ENCODE measurements at regions not wholly inside any gene's neighbourhood (a gene's known extent, or its start where the extent isn't known, plus 50 kb on each side); places are given as distances from the start of the nearest gene placed in this dataset.
"Not testable (repeated sequence)": the region's sequence is repeated elsewhere in the genome, so short reads cannot be mapped to it uniquely, and the experiment has no call there.

- DNase-seq (ENCODE audit: low read depth in 2 of 3, low spot score in 2 of 3): no peak
These were observed 1665.2 kb downstream of the SUCLG1 start for GRCh38 chr2:82793711-82794435.

GRCh38 chr2:82792316-82792715 lies 1666.8 kb downstream of the SUCLG1 start:
- DNase-seq (ENCODE audit: low read depth in 2 of 3, low spot score in 2 of 3): no peak

- no peak for DNase-seq (ENCODE audit: low read depth in 2 of 3, low spot score in 2 of 3)
These were observed 1668.7 kb downstream of the SUCLG1 start for GRCh38 chr2:82790206-82791021.

- no peak for DNase-seq (ENCODE audit: low read depth in 2 of 3, low spot score in 2 of 3)
These were observed 1669.3 kb downstream of the SUCLG1 start for GRCh38 chr2:82789851-82790205.

- DNase-seq (ENCODE audit: low read depth in 2 of 3, low spot score in 2 of 3): no peak
These were observed 1677.7 kb downstream of the SUCLG1 start for GRCh38 chr2:82781176-82781915.

GRCh38 chr2:82780050-82780449 lies 1679.0 kb downstream of the SUCLG1 start:
- DNase-seq (ENCODE audit: low read depth in 2 of 3, low spot score in 2 of 3): no peak

- DNase-seq (ENCODE audit: low read depth in 2 of 3, low spot score in 2 of 3): no peak
These were observed 1706.7 kb downstream of the SUCLG1 start for GRCh38 chr2:82752396-82752795.

- DNase-seq (ENCODE audit: low read depth in 2 of 3, low spot score in 2 of 3): no peak
These were observed 1710.4 kb downstream of the SUCLG1 start for GRCh38 chr2:82748653-82749052.

GRCh38 chr2:82740527-82740926 lies 1718.6 kb downstream of the SUCLG1 start:
- DNase-seq (ENCODE audit: low read depth in 2 of 3, low spot score in 2 of 3): no peak

GRCh38 chr2:82737965-82738364 lies 1721.1 kb downstream of the SUCLG1 start:
- not testable (repeated sequence) for DNase-seq (ENCODE audit: low read depth in 2 of 3, low spot score in 2 of 3)

GRCh38 chr2:82735336-82735735 lies 1723.7 kb downstream of the SUCLG1 start:
- no peak for DNase-seq (ENCODE audit: low read depth in 2 of 3, low spot score in 2 of 3)

GRCh38 chr2:82731824-82732223 lies 1727.3 kb downstream of the SUCLG1 start:
- DNase-seq (ENCODE audit: low read depth in 2 of 3, low spot score in 2 of 3): no peak

- no peak for DNase-seq (ENCODE audit: low read depth in 2 of 3, low spot score in 2 of 3)
These were observed 1728.3 kb downstream of the SUCLG1 start for GRCh38 chr2:82730811-82731210.

- DNase-seq (ENCODE audit: low read depth in 2 of 3, low spot score in 2 of 3): no peak
These were observed 1731.0 kb downstream of the SUCLG1 start for GRCh38 chr2:82728090-82728489.

GRCh38 chr2:82708681-82709080 lies 1750.4 kb downstream of the SUCLG1 start:
- DNase-seq (ENCODE audit: low read depth in 2 of 3, low spot score in 2 of 3): no peak

GRCh38 chr2:82697231-82697630 lies 1761.8 kb downstream of the SUCLG1 start:
- no peak for DNase-seq (ENCODE audit: low read depth in 2 of 3, low spot score in 2 of 3)

- DNase-seq (ENCODE audit: low read depth in 2 of 3, low spot score in 2 of 3): no peak
These were observed 1764.6 kb downstream of the SUCLG1 start for GRCh38 chr2:82694431-82694830.

GRCh38 chr2:82690757-82691411 lies 1768.2 kb downstream of the SUCLG1 start:
- DNase-seq (ENCODE audit: low read depth in 2 of 3, low spot score in 2 of 3): no peak

- no peak for DNase-seq (ENCODE audit: low read depth in 2 of 3, low spot score in 2 of 3)
These were observed 1783.9 kb downstream of the SUCLG1 start for GRCh38 chr2:82675186-82675585.

- no peak for DNase-seq (ENCODE audit: low read depth in 2 of 3, low spot score in 2 of 3)
These were observed 1784.4 kb downstream of the SUCLG1 start for GRCh38 chr2:82674652-82675051.

- DNase-seq (ENCODE audit: low read depth in 2 of 3, low spot score in 2 of 3): no peak
These were observed 1791.6 kb downstream of the SUCLG1 start for GRCh38 chr2:82667491-82667890.
